Activated T-helper 2 cell treated with anti-CD3 and anti-CD28 coated beads, Interferon-gamma antibody, Interleukin-2, Interleukin-4, amounts not matched to agents 10 μg/mL and 5 μg/mL and 100 μg/mL, durations not matched to agents 14 hours and 24 hours and 36 hours (primary cell): ENCODE measurements at regions not wholly inside any gene's neighbourhood (a gene's known extent, or its start where the extent isn't known, plus 50 kb on each side); places are given as distances from the start of the nearest gene placed in this dataset.

Source experiments
- DNase-seq: peaks from one replicate; pipeline ENCODE4 v3.0.0; 2021; ENCODE audit warnings: low spot score
- H3K27ac Mint-ChIP-seq: one replicate; pipeline ENCODE4 v1.8.0; 2021; ENCODE audit warnings: mixed read lengths
- H3K27me3 Mint-ChIP-seq: one replicate; pipeline ENCODE4 v1.8.0; 2021; ENCODE audit warnings: low read depth, mixed read lengths
- H3K36me3 Mint-ChIP-seq: one replicate; pipeline ENCODE4 v1.8.0; 2021; ENCODE audit warnings: low read depth, mixed read lengths
- H3K4me1 Mint-ChIP-seq: one replicate; pipeline ENCODE4 v1.8.0; 2021; ENCODE audit warnings: low read depth, mixed read lengths
- H3K4me3 Mint-ChIP-seq: one replicate; pipeline ENCODE4 v1.8.0; 2021; ENCODE audit warnings: low read depth, mild to moderate bottlenecking, moderate library complexity, mixed read lengths
- H3K9me3 Mint-ChIP-seq: one replicate; pipeline ENCODE4 v1.8.0; 2021; ENCODE audit warnings: mixed read lengths
- intact Hi-C: fragments of 100-400 bp; cut with micrococcal nuclease; formaldehyde crosslinking; loops from one replicate; pipeline ENCODE4 v1.15.1; 2023

DNA sequence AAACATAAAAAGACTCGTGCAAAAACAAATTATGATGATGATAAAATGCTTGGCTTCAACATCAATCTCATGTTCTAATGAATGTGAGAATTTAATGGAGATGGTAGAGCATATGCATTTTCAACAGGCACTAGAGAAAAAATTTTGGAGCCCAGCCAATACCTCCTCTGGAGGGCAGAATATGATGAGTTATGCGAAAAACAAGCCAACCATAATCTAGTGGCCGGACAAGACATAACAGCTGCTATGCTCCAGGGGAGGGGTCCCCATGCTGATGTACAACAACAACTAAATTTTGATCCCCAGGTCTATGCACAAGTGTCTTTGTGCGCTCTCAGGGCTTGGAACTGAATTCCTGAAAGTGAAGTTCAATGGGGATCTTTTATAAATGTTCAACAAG, 1197.5 kb downstream of the LRFN5 start:
- no peaks in the 10 kb centered on the region for H3K27me3 Mint-ChIP-seq
- peaks cover 36% of the 10 kb centered on the region for H3K9me3 Mint-ChIP-seq
- intact Hi-C loops, result no loop called here
- no peak for DNase-seq
- no peaks in the 10 kb centered on the region for H3K36me3 Mint-ChIP-seq
- no peaks in the 10 kb centered on the region for H3K4me1 Mint-ChIP-seq
- H3K27ac Mint-ChIP-seq, result no peak overlapping the region
- no peak overlapping the region for H3K4me3 Mint-ChIP-seq

GRCh38 chr14:42802346-42802745, 1195.7 kb downstream of the LRFN5 start:
- Mint-ChIP-seq H3K4me3 (no peak overlapping the region), H3K27ac (no peak overlapping the region), H3K4me1 (no peaks in the 10 kb centered on the region), H3K9me3 (peaks cover 48% of the 10 kb centered on the region), H3K27me3 (no peaks in the 10 kb centered on the region), H3K36me3 (no peaks in the 10 kb centered on the region)
- DNase-seq, result no peak
- intact Hi-C loops, result no loop called here

- peaks cover 42% of the 10 kb centered on the region for H3K9me3 Mint-ChIP-seq
- H3K27ac Mint-ChIP-seq, result no peak overlapping the region
- H3K4me1 Mint-ChIP-seq, result no peaks in the 10 kb centered on the region
- DNase-seq, result no peak
- intact Hi-C loops, result no loop called here
- H3K27me3 Mint-ChIP-seq, result no peaks in the 10 kb centered on the region
- no peaks in the 10 kb centered on the region for H3K36me3 Mint-ChIP-seq
- no peak overlapping the region for H3K4me3 Mint-ChIP-seq
These were observed 1185.5 kb downstream of the LRFN5 start for GRCh38 chr14:42792166-42792565.

DNA sequence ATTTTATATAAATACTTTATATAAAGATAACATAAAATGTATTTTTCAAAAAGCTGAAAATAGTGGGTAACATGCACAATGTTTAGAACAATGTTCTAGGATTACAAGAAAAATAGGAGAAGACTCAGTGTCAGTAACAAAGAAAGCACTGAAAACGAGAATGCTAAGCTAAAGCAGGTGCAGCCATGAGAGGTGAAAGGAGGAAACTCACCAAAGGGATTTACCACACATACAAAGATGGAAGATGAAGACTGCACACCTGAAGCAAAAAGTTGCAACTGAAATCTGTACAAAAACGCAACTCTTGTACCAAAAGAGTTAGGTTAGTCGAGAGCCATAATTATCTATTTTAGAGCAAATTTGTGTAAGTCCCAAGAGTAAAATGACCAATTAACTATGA, 1176.1 kb downstream of the LRFN5 start:
- intact Hi-C loops, result no loop called here
- no peak for DNase-seq
- no peaks in the 10 kb centered on the region for H3K4me1 Mint-ChIP-seq
- no peaks in the 10 kb centered on the region for H3K27me3 Mint-ChIP-seq
- H3K27ac Mint-ChIP-seq, result no peak overlapping the region
- peaks cover 25% of the 10 kb centered on the region for H3K9me3 Mint-ChIP-seq
- H3K4me3 Mint-ChIP-seq, result no peak overlapping the region
- no peaks in the 10 kb centered on the region for H3K36me3 Mint-ChIP-seq

DNA sequence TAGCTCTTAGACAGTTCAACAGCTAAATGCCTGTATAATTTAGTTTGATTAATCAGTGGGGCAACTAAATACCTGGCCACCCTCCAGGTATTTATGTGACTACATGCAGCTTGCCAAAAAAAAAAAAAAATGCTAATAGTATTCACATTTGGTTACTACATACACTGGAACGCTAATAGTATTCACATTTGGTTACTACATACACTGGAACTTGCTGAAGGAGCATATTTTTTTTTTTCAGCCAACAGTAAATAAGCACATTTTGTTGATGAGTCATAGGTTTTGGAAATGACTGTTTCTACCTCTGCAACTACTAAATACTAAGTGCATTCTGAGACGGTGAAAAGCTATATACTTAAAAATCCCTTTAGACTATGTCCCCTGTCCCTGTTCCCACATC, 1172.3 kb downstream of the LRFN5 start:
- peaks cover 29% of the 10 kb centered on the region for H3K9me3 Mint-ChIP-seq
- intact Hi-C loops, result no loop called here
- no peak overlapping the region for H3K27ac Mint-ChIP-seq
- H3K27me3 Mint-ChIP-seq, result no peaks in the 10 kb centered on the region
- DNase-seq, result no peak
- H3K4me3 Mint-ChIP-seq, result no peak overlapping the region
- no peaks in the 10 kb centered on the region for H3K4me1 Mint-ChIP-seq
- no peaks in the 10 kb centered on the region for H3K36me3 Mint-ChIP-seq

DNA sequence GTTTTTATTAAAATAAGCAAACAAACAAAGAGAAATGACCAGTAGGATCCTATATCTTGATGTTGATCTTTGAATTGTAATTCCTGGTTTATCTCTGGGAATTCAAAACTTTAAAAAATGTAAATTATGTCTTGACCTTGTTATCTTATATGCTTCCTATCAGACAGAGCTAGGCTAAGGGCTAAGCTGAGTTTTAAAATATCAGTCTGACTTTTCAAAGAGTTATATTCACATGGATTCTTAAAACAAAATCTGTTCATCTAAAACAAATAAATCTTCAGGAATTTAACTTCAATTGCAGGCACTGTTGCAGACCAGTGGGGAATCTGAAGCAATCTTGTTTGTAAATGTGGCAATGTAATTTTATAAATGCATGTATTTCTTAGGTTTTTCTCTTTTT, 1144.1 kb downstream of the LRFN5 start:
- Mint-ChIP-seq H3K27me3 (no peaks in the 10 kb centered on the region), H3K4me3 (no peak overlapping the region), H3K36me3 (no peaks in the 10 kb centered on the region), H3K9me3 (peaks cover 22% of the 10 kb centered on the region), H3K27ac (no peak overlapping the region), H3K4me1 (no peaks in the 10 kb centered on the region)
- no peak for DNase-seq
- intact Hi-C loops, result no loop called here

DNA sequence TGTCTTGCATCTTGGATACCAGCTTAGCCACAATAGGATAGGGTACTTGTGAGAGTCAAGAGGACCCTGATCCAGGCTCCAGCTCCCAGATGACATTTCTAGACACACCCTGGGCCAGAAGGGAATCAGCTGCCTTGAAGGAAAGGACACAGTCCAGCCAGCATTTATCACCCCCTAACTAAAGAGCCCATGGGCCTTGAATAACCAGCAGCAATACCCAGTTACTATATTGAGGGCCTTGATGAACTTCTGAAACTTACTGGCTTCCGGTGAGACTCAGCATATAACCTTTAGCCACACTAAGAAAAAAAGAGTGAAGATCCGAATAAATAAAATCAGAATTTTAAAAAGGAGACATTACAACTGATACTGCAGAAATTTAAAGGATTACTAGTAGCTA, 1135.4 kb downstream of the LRFN5 start:
- no peaks in the 10 kb centered on the region for H3K4me1 Mint-ChIP-seq
- intact Hi-C loops, result no loop called here
- H3K27ac Mint-ChIP-seq, result no peak overlapping the region
- DNase-seq, result no peak
- no peaks in the 10 kb centered on the region for H3K36me3 Mint-ChIP-seq
- peaks cover 51% of the 10 kb centered on the region for H3K9me3 Mint-ChIP-seq
- H3K4me3 Mint-ChIP-seq, result no peak overlapping the region
- H3K27me3 Mint-ChIP-seq, result no peaks in the 10 kb centered on the region

- Mint-ChIP-seq H3K4me1 (no peaks in the 10 kb centered on the region), H3K36me3 (no peaks in the 10 kb centered on the region), H3K9me3 (peaks cover 42% of the 10 kb centered on the region), H3K4me3 (no peak overlapping the region), H3K27me3 (no peaks in the 10 kb centered on the region), H3K27ac (no peak overlapping the region)
- no peak for DNase-seq
- intact Hi-C loops, result no loop called here
These were observed 1129.7 kb downstream of the LRFN5 start for GRCh38 chr14:42736408-42736807.

DNA sequence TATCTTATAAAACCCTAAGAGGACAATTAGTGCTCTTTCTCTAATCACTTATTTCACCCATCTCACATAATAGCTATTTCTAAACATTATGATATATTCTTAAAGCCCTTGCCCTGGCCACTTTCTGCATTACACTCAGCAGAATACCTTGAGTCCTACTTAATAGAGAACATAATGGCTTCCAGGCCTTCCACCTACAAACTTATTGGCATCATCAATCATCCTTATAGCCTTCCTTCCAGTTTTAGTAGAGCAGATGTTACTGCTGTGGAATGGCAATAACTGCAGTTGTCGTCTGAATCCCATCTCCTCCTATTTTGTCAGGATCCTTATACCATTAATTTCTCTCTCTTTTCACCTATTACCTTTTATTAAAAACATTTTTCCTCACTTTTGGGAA, 1127.4 kb downstream of the LRFN5 start:
- no peaks in the 10 kb centered on the region for H3K4me1 Mint-ChIP-seq
- H3K27me3 Mint-ChIP-seq, result no peaks in the 10 kb centered on the region
- H3K27ac Mint-ChIP-seq, result no peak overlapping the region
- peaks cover 47% of the 10 kb centered on the region for H3K9me3 Mint-ChIP-seq
- H3K4me3 Mint-ChIP-seq, result no peak overlapping the region
- no peaks in the 10 kb centered on the region for H3K36me3 Mint-ChIP-seq
- DNase-seq, result no peak
- intact Hi-C loops, result no loop called here

DNA sequence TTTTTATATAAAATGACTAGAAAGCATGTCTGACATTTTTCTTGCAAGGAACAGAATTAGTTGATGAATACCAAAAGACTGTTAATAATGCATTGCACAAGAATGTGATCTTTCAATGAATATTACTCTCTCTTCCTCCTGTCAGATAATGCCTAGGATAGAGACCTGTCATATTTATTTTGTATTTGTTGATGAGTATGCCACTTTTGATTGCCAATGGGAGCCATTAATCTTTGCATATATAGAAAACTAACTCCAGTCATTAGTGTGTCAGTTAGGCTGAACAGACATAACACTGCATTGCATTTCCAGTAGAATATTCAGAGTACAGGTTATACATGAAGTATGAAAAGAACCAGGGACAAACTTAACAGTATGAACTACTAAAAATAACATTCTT, 1125.3 kb downstream of the LRFN5 start:
- no peak overlapping the region for H3K4me3 Mint-ChIP-seq
- no peak for DNase-seq
- intact Hi-C loops, result no loop called here
- H3K9me3 Mint-ChIP-seq, result peaks cover 44% of the 10 kb centered on the region
- no peaks in the 10 kb centered on the region for H3K4me1 Mint-ChIP-seq
- no peak overlapping the region for H3K27ac Mint-ChIP-seq
- H3K36me3 Mint-ChIP-seq, result no peaks in the 10 kb centered on the region
- H3K27me3 Mint-ChIP-seq, result no peaks in the 10 kb centered on the region

GRCh38 chr14:42731480-42731879, 1124.8 kb downstream of the LRFN5 start:
- no peak for DNase-seq
- Mint-ChIP-seq H3K4me1 (no peaks in the 10 kb centered on the region), H3K27ac (no peak overlapping the region), H3K4me3 (no peak overlapping the region), H3K36me3 (no peaks in the 10 kb centered on the region), H3K27me3 (no peaks in the 10 kb centered on the region), H3K9me3 (peaks cover 46% of the 10 kb centered on the region)
- intact Hi-C loops, result no loop called here

- H3K4me3 Mint-ChIP-seq, result no peak overlapping the region
- no peaks in the 10 kb centered on the region for H3K36me3 Mint-ChIP-seq
- intact Hi-C loops, result no loop called here
- H3K4me1 Mint-ChIP-seq, result no peaks in the 10 kb centered on the region
- H3K27me3 Mint-ChIP-seq, result no peaks in the 10 kb centered on the region
- H3K9me3 Mint-ChIP-seq, result peaks cover 39% of the 10 kb centered on the region
- DNase-seq, result no peak
- H3K27ac Mint-ChIP-seq, result no peak overlapping the region
These were observed 1123.0 kb downstream of the LRFN5 start for GRCh38 chr14:42729681-42730080.

DNA sequence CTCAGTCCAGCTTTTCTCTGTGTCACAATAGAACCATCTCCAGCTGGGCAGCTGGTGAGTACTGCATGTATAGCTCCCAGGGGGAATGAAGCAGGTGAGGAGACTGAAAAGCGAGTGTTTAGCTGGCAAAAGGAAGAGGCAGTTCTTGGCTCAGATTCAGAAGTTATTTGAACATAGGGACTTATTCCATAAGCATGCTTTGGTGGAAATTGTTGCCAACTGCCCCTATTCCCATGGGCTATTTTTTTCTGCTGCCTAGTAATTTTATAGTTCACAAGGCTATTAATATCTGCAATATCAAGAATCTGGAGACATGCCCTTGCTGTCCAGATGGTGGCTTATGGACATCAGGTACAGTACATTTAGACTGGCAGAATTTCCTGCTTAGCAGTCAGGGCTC, 1112.7 kb downstream of the LRFN5 start:
- no peak overlapping the region for H3K4me3 Mint-ChIP-seq
- intact Hi-C loops, result no loop called here
- peaks cover 31% of the 10 kb centered on the region for H3K9me3 Mint-ChIP-seq
- H3K27me3 Mint-ChIP-seq, result no peaks in the 10 kb centered on the region
- no peaks in the 10 kb centered on the region for H3K4me1 Mint-ChIP-seq
- DNase-seq, result no peak
- H3K27ac Mint-ChIP-seq, result no peak overlapping the region
- H3K36me3 Mint-ChIP-seq, result no peaks in the 10 kb centered on the region

DNA sequence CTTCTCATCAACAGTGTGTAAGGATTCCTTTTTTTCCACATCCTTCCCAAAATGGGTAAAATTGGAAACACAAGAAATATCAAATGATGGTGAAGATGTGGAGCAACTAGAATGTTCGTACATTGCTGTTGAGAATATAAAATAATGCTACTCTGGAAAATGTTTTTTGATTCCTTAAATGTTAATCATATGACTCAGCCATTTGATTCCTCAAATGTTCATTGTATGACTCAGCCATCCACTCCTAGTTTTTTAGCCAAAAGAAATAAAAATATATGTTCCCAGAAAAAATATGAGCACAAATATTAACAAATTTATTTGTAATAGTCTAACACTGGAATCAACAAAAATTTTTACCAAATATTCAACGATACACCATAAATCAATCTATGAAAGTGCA, 1108.6 kb downstream of the LRFN5 start:
- no peaks in the 10 kb centered on the region for H3K36me3 Mint-ChIP-seq

More for the DNA sequence above, 1108.6 kb downstream of the LRFN5 start:
- peaks cover 26% of the 10 kb centered on the region for H3K9me3 Mint-ChIP-seq
- no peak overlapping the region for H3K27ac Mint-ChIP-seq
- no peaks in the 10 kb centered on the region for H3K4me1 Mint-ChIP-seq
- no peak overlapping the region for H3K4me3 Mint-ChIP-seq
- no peaks in the 10 kb centered on the region for H3K27me3 Mint-ChIP-seq
- intact Hi-C loops, result no loop called here
- DNase-seq, result no peak
